ENCODE measurements at regions not wholly inside any gene's neighbourhood (a gene's known extent, or its start where the extent isn't known, plus 50 kb on each side); places are given as distances from the start of the nearest gene placed in this dataset.

- DNase-seq: no peak
These were observed 82.2 kb downstream of the EPDR1 start for GRCh38 chr7:38002689-38003088.

DNA sequence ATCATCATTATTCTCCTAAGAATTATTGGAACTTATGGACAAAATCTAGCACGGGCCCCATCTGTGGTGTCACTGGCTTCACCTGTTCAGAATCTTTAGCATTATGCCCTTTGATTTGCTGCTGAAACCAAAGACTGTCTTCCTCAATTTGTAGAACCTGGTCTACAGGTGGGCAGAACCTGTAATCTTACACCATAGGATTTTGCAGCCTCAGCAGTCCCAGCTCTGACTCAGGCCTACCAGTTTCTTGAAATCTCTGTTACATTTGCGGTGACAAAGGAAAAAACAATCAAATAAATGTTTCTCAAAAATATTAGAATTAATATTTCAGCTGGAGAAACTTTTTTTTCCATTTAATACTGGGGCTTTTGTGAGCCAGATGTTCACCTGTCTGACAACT is 86.1 kb downstream of the EPDR1 start:
- DNase-seq: no peak

- no peak for DNase-seq
These were observed 86.7 kb downstream of the EPDR1 start for GRCh38 chr7:38007096-38007495.

GRCh38 chr7:38013246-38013645 is 92.8 kb downstream of the EPDR1 start:
- DNase-seq: no peak

DNA sequence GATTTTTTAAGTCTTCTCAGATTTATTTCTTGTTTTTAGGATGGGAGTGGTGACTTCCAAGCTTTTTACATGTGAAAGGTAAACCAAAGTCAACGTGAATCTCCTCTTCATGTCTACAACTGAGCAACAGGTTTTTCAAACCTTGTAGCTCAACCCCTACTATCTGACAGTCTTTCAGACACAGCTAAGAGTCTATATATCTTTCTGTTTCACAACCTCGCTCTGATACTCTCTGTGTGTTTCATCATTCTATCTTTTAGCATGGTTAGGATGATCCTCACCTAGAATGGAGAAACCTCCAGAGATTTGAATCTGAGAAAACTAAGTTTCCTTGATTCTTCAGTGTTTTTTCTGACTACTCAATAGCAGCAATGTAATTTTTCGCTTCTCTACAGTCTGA is 96.1 kb downstream of the EPDR1 start:
- no peak for DNase-seq

DNA sequence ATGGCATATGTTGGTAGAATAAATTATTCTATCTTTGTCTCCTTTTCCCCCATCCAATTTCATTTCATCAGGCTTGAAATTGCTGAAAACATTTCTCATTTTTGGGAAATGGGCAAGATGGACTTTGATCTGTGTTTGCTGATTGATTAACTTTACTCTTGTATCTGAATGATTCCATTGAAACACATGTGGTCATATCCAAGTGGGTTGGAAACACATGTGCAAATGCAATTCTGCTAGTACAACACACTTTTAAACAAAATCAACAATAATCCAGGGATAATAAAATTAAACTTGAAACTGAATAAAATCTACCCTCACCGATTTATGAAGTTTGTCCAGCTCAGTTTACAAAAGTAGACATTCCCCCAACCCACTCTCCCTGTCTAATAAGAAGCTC is 96.9 kb downstream of the EPDR1 start:
- DNase-seq: no peak

DNA sequence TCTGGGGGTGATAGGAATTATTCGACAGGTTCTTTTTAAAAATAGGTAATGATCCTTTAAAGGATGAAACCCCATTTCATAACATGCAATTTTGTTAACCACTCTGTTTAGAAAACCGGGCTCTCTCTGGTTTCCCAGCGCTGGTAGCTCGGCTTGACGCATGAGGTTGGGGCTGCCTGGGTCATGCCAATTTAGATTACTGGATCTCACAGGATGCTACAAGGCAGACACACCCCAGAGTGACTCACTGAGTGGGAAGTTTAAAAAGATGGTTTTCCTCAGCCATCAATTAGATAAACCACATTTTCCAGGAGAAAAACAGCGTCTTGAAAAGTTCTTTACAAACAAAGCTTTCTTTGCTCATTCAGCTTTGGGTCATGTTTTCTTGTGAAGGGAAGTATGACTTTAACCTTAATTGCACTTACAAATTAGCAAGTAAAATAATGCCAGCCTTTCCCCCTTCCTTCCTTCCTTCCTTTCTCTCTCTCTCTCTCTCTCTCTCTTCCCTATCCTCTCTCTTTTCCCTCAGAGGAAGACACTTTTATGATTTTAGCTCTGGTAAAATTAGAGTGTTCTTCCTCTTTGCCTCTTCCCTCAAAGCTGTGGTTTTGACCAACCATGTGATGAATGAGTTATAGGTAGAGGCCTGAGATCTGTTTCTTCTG is 99.8 kb downstream of the EPDR1 start:
- no peak for DNase-seq

DNA sequence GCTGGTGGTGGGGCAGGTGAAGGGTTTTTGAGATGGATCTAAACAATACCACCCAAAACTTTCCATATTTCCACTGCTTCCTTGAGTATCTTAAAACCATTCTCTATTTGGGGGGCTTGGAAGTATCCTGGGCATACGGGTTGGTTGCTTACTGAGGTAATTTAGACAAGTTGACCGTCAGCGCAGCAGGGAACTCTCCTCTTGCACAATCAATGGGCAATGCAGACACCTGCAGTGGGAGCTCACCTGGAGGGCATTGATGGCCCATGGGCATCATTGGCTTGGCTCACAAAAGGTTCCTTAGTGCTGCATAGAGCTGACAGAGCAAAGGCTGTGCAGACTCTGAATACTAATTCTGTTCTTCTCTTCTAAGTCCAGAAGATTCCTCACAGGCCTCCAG is 101.5 kb downstream of the EPDR1 start:
- no peak for DNase-seq

DNA sequence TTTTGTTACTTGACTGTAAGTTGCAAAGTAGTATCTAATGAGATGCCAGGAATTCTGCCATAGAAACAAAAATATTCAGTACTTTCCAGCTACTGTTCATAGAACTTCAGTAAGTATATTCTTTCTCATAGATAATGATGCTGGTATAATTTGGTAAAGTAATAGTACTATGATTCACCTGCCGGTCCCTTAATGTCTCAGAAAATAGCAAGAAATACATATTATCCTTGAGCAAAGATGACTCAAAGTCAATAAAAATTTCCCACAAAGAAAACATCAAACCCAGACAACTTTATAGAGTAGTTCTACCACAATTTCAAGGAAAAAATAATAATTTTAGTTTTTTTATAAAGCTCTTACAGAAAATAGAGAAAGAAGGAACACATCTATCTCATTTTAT is 105.4 kb downstream of the EPDR1 start:
- DNase-seq: no peak

DNA sequence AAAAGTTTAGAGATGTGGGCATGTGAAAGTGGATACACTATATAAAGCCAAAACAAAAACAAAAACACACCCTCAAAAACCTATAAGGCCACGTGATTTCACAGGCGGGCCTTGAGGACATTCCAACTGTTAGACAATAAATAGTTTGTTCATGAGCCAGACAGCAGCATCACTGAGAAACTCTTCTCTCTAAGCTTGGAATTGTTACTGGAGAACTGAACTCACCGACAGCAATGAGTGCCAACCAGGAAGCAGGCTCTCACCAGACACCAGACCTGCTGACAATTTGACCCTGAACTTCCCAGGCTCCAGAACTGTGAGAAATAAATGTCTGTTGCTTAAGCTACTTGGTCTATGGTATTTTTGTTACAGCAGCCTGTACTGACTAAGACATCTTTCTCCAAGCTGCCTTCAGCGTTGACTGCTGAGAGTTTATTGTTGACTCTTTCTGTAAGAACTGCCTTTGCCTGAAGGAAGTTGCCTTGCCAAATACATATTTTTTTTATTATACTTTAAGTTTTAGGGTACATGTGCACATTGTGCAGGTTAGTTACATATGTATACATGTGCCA is 107.5 kb downstream of the EPDR1 start:
- DNase-seq: no peak

DNA sequence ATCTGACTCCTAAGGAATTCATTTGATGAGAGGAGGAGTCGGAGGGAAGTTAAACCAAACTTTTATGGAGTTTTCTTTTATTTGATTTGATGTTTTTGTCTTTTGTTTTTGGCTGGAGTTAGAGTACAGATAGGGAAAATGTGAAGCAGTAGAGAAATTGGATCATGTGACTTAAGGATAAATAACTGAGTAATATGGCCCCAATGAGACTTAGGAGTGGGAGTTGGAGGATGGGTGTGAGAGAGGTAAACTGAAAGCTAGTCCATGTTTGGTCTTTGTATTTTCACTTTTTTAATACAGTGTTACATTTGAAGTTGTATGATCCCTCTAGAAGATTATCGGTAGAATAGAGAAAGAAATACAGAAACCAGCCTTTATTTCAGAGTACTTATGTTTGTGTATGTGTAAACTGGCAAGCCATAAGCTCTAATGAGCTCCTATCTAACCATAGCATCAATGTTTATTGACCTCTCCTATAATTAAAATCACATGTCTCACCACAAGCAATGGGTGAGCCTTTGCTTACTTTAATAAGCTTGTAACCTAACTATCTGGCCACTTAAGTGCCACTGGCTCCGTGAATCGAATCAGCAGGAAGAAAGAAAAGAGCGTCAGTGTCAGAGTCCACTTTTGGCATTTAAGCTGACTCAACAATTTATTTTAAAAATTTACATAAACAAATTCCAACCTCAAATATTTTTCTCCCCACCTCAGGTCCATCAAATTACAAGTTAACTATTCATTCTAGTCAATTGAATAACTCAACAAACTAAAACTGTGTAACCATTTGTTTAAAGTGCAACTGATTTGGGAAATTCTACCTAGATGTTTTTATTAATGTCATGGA is 113.8 kb downstream of the EPDR1 start:
- no peak for DNase-seq

GRCh38 chr7:38040831-38041230 is 120.4 kb downstream of the EPDR1 start:
- no peak for DNase-seq

DNA sequence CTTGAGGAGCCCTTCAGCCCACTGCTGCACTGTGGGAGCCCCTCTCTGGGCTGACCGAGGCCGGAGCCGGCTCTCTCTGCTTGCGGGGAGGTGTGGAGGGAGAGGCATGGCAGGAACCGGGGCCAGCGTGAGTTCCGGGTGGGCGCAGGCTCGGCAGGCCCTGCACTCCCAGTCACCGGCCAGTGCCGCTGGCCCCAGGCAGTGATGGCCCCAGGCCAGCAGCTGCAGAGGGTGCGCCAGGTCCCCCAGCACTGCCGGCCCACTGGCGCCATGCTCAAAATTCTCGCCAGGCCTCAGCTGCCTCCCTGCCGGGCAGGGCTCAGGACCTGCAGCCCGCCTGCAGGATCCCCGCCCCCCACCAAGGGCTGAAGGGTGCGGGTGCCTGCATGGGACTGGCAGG is 128.4 kb upstream of the STARD3NL start:
- DNase-seq: no peak

GRCh38 chr7:38051311-38051710 is 126.7 kb upstream of the STARD3NL start:
- no peak for DNase-seq

DNA sequence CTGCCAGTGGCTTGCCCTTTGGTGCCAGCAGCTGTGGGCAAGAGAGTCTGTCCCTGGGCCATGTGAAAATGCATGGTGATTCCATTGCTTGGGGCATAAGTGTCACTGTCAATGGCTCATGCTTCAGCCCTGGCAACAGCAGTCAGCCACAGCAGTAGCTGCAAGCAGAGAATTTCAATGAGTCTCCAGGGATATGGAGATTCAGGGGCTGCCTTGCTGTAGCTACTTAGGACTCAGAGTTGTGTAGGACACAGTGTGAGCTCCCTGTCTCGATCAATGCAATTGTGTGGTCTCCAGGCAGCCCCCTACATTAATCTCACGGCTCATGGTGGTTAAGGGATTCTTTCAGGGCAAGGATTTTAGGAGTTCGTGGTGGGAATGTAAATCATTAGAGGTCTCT is 126.3 kb upstream of the STARD3NL start:
- DNase-seq: no peak

DNA sequence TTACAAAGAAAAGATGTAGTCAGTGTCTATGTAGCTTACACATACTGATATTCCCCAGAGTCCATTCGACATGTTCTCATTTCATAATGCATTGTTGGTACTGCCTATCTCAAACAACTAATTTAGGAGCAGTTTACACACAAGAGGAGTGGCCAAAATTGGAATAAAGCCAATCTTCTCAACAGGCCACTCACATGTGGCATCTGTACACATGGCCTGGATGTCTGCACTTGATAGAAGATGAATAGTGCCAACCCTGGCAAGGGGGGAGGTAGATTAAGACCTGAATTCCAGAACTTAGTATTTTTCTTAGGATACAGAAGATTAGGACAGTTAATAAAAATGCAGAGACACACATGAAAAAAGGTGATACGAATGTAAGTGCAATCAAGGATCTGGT is 125.3 kb upstream of the STARD3NL start:
- no peak for DNase-seq

DNA sequence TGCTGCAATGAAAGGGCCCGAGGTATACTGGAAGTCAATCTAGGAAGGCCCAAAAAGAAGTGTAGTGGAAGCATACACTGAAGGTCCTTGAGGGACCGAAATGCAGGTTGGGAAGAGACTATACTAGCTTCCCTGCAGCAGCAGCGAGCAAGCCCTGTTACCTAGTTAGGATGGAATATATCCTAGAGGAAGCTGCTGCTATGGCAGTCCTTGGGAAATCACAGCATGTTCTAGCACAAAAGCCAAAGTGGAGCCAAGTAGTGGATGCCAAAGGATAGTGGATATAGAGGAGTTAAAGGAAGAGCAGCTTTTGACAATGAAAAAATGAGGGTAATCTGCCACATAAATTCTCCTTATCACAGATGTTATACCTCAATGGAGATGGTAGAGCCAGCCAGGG is 123.8 kb upstream of the STARD3NL start:
- no peak for DNase-seq

GRCh38 chr7:38057829-38058228 is 120.2 kb upstream of the STARD3NL start:
- DNase-seq: no peak

DNA sequence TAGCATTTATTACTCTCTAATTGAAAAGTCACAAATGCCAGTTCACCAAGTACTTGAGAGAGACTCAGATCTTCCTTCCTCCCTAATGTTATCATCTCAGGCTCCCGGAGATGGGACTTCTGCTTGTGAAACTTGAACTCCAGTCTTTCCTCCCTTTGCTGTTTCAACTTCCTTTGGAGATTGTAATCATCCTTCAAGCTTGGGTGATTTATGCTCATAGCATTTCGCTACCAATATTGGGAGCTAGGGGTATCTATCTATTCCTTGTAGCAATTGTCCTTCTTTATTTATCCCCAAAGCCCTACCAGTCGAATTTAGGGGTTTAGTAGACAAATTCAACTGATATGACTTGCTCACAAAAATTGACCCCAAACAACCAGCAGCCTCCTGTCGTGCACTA is 117.9 kb upstream of the STARD3NL start:
- DNase-seq: no peak

DNA sequence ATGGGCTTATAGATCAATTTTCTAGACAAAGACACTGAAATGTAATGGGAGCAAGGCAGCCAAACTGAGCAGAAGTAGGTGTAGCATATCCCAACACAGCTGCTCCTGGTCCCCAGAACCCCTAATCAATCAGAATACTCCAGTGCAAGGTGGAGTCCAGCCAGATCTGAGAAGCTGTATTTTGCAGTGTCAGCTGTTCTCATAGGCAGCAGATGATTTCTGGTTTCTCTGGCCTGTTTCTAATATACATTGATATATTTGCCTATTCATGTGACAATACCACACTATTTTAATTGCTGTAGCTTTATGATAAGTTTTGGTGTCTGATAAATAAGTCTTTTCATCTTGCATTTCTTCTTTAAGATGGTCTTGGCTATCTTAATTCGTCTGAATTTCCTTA is 117.4 kb upstream of the STARD3NL start:
- no peak for DNase-seq

- no peak for DNase-seq
These were observed 111.7 kb upstream of the STARD3NL start for GRCh38 chr7:38066391-38066790.

GRCh38 chr7:38068461-38068860 is 109.6 kb upstream of the STARD3NL start:
- no peak for DNase-seq

DNA sequence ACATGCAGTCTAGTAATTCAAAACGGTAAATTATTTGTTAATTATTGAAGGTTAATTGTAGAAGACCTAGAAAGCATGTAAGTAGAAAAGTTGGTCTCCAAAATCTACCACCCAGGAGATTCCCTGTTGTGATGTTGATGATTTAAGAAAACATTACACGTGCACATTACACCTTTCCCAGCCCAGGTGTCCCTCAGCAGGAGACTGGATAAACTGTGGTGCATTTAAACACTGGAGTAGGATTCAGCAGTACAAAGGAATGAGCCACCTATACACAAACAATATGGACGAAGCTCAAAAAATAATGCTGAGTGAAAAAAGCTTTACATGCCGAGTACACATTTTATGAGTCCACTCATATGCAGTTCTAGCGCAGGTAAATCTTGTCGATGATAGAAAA is 109.0 kb upstream of the STARD3NL start:
- DNase-seq: no peak

- DNase-seq: no peak
These were observed 107.3 kb upstream of the STARD3NL start for GRCh38 chr7:38070718-38071117.

Data from stimulated activated CD4-positive, alpha-beta T cell treated with anti-CD3 and anti-CD28 coated beads, Interleukin-4, amount 100 ng/mL, for 1 hour (primary cell).